Lower leg skin (tissue), 3 donors: ENCODE measurements at regions not wholly inside any gene's neighbourhood (a gene's known extent, or its start where the extent isn't known, plus 50 kb on each side); places are given as distances from the start of the nearest gene placed in this dataset.

Source experiments
- CTCF ChIP-seq, 3 donors: fragments of 450-650 bp; IDR thresholded peaks; one replicate each; pipeline ENCODE4 v1.5.1; 2016; ENCODE audit warnings: antibody characterized with exemption in 3 of 3, mild to moderate bottlenecking in 3 of 3, moderate library complexity in 2 of 3
- POLR2A ChIP-seq, 2 donors: fragments of 450-650 bp; IDR thresholded peaks; one replicate each; pipeline ENCODE4 v1.6.1; 2016 to 2017; ENCODE audit warnings: antibody characterized with exemption in 2 of 2, mild to moderate bottlenecking in 1 of 2, moderate library complexity in 1 of 2

- TF ChIP-seq CTCF (IDR thresholded peaks at IDR 0.05) (no peak), POLR2A (IDR thresholded peaks at IDR 0.05) (no peak)
These were observed 556.9 kb downstream of the CD83 start for GRCh38 chr6:14674458-14674857.
